Activated CD4-positive, alpha-beta T cell treated with anti-CD3 and anti-CD28 coated beads for 1 hour (primary cell): ENCODE measurements at regions not wholly inside any gene's neighbourhood (a gene's known extent, or its start where the extent isn't known, plus 50 kb on each side); places are given as distances from the start of the nearest gene placed in this dataset.
"Not testable (repeated sequence)": the region's sequence is repeated elsewhere in the genome, so short reads cannot be mapped to it uniquely, and the experiment has no call there.

Experiments
- DNase-seq: peaks from one replicate; pipeline ENCODE4 v3.0.0-alpha.2; 2020

DNA sequence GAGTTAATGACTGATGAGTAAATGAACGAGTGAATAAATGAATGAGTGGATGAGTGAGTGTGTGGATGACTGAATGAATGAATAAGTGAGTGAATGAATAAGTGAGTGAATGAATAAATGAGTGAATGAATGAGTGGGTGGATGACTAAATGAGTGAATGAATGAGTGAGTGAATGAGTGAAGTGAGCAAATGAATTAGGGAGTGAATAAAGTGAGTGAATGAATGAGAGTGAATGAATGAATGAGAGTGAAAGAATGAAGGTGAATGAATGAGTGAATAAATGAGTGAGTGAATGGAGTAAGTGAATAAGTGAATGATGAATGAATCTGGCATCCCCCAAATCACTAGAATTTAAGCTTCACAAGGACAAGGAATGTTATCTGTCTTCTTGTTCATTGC, 1253.0 kb downstream of the TYW1 start:
- DNase-seq = no peak

GRCh38 chr7:68250143-68250542, 1253.5 kb downstream of the TYW1 start:
- no peak for DNase-seq

DNA sequence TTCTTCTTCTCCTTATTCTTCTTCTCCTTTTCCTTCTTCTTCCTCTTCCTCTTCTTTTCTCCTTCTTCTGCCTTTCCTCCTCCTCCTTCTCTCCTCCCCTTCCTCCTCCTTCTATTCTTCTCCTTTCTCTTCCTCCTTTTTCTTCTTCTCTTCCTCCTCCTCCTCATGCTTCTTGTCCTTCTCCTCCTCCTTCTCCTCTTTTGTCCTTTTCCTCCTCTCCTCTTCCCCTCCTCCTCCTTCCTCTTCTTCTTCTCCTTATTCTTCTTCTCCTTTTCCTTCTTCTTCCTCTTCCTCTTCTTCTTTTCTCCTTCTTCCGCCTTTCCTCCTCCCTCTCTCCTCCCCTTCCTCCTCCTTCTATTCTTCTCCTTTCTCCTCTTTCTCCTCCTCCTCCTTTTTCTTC, 1258.2 kb downstream of the TYW1 start:
- DNase-seq = not testable (repeated sequence)

DNA sequence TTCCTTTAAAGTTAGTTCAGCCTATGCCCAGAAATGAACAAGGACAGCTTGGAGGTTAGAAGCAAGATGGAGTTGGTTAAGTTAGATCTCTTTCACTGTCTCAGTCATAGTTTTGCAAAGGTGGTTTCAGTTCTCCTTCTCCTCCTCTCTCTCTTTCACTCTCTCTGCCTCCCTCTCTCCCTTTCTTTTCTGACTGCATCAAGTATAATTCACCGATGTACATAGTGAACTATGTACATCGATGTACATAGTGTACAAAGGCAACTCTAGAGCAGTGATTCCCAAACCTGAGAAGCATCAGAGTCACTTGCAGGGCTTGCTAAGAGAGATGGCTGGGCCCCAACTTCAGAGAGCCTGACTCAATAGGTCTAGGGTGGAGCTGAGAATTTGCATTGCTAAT, 1259.7 kb downstream of the TYW1 start:
- DNase-seq = no peak

DNA sequence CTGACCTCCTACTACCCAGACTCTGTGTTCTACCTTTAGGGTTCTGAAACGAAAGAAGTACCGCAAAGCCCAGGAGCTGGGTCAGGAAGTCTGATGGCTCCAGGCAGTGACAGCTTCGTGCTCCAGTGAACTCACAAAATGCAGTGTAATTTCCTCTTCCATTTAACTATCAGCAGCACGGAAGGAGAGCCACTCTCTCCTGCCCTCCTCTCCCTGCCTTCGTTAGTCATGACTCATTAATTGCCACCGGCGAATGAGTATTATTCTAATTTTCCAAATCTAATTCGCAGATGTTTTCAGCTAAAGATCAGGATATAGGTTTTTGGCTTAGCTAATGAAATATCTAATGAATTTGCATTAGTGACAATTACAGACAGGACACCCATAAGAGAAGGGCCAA, 1262.0 kb downstream of the TYW1 start:
- DNase-seq = no peak

GRCh38 chr7:68265258-68265657, 1268.6 kb downstream of the TYW1 start:
- DNase-seq = no peak

DNA sequence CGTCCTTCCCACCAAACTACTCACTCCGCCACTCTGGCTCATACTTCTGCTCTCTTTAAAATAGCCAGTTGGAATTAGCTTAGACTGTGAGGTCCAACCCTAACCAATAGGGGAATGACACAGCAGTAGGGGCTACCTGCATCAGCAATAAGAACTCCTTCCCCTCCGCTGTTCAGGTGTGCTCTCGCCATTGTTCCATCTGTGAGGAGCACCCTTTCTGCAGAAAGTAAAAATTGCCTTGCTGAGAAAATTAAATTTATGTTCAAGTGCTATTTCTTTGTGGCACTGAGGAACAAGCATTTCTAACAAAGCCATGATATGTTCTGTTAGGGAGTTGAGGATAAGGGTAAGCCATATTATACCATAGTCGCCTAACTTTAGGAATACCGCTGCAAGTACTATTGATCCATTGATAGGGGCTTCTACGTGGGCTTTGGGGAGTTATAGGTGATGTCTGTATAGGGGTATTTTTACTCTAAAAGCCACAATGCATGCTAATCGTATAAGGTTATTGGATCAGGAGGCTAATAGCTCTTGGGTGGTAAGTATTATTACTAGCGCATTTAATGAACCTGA, 1269.5 kb downstream of the TYW1 start:
- no peak for DNase-seq

- no peak for DNase-seq
These were observed 1270.9 kb downstream of the TYW1 start for GRCh38 chr7:68267486-68267885.

DNA sequence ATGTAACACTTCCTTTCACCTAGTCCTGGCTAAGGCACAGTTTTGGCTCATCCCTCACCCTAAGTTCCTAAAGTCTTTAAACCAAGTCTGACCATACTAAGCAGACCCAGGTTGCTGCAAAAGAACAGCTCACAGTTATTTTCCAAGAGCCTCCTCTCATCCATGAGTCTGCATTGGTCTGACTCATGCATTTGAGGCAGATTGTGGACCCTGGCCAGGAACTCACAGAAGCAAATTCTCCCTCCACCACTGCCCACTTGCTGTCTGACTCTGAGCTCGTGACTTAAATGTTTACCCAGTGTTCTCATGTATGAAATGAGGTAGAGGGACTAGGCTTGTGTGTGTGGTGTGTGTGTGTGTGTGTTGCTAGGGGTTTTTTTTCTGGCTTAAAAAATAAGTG, 1272.8 kb downstream of the TYW1 start:
- no peak for DNase-seq

- no peak for DNase-seq
These were observed 1275.9 kb downstream of the TYW1 start for GRCh38 chr7:68272507-68272906.

GRCh38 chr7:68276725-68277124, 1280.1 kb downstream of the TYW1 start:
- no peak for DNase-seq

GRCh38 chr7:68279827-68280400, 1283.3 kb downstream of the TYW1 start:
- DNase-seq = no peak

- no peak for DNase-seq
These were observed 1284.3 kb downstream of the TYW1 start for GRCh38 chr7:68280931-68281330.

DNA sequence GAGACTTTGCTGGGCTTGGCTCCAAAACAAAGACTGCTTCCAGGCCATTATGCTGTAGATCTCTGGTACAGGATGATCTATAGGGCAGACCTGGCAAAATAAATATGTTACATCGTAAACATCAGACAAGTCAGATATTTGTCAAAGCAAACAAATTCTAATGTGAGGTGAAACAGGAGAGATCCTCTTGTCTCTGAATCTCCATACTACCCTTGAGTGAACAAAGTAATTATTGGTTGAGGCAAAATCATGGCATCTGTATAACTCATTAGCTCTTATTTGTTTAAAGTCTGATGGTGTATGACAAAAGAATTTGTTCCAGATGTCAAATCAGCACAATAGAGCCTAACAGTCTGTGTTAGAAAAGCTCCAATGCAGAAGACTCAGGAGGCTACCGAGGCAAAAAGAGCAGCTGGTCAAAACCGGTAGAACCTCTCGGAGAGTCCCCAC, 1291.5 kb downstream of the TYW1 start:
- no peak for DNase-seq

DNA sequence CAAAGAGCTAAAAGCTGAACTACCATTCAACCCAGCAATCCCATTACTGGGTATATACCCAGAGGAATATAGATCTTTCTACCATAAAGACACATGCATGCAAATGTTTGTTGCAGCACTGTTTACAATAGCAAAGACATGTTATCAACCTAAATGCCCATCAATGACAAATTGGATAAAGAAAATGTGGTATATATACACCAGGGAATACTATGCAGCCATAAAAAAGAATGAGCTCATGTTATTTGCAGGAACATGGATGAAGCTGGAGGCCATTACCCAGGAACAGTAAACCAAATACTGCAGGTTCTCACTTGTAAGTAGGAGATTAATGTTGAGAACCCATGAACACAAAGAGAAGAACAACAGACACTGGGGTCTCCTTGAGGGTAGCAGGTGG, 1295.1 kb downstream of the TYW1 start:
- no peak for DNase-seq

GRCh38 chr7:68295386-68295785, 1298.8 kb downstream of the TYW1 start:
- DNase-seq = no peak

DNA sequence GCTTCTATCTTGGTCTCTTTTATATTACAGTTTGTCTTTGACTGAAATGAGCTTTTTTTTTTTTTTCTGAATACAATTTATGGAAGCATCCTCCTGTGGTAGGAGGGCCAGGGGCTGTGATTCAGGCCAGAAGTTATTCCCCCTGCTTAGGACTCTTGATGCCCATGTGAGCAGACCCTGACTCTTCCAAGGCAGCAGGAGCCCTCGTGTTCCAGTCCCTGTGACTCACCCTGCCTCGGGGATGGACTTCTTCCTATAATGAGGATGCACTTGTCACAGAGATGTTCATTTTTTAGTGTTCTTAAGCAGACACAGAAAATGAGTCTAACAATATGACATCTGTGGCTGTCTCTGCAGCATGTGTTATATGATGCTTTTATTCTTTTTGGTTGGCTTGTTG, 1293.7 kb upstream of the AUTS2 start:
- no peak for DNase-seq

GRCh38 chr7:68306692-68307107, 1291.6 kb upstream of the AUTS2 start:
- DNase-seq = no peak

DNA sequence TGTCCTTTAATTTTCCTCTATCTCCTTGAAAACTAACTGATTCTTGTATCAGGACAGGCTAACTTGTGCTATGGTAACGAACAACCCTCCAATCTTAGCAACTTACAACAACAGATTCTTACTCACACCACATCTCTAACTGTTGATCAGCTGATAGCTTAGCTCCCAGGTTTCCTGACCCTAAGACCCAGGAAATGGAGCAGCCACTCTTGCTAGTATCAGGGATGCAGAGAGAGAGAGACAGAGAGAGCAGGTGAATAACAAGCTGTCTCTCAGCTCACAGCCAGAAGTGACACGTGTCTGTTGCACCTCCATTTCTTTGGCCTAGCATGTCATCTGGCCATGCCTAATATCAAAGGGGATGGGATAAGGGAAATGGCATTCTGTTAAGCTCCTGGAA, 1289.0 kb upstream of the AUTS2 start:
- DNase-seq = no peak

DNA sequence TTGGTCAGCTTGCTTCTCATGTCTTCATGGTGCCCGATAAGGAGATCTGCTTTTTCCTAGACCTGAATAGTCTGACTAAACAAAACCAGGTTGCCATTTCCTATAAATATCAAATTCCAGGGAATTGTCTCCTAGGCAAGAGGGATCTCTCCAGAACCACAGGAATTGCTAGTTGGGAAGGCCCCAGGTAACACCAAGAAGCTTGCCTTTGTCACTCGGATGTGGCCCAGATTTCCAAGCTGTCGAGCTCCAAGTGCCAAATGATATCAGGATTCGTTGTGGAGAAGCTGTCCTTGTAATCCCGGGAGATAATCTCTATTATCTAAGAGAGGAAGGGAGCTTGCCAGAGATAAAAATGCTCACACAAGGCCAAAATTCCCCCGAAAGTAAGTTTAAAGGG, 1288.5 kb upstream of the AUTS2 start:
- no peak for DNase-seq

- no peak for DNase-seq
These were observed 1286.3 kb upstream of the AUTS2 start for GRCh38 chr7:68311958-68312357.

DNA sequence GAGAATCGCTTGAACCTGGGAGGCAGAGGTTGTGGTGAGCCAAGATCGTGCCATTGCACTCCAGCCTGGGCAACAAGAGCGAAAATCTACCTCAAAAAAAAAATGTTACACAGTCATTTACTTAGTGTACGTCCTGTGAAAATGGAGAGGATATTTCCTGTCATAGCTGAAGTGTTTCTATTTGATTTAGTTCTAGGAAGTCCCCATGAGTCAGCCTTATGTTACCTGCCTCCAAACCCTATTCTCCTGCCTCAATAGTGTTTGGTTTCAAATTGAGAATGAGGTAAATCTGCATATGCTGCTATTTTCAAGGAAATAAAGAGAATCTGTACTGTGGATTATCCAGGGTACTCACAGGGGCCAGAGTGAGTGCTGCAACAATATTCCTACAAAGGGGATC, 1284.5 kb upstream of the AUTS2 start:
- no peak for DNase-seq

DNA sequence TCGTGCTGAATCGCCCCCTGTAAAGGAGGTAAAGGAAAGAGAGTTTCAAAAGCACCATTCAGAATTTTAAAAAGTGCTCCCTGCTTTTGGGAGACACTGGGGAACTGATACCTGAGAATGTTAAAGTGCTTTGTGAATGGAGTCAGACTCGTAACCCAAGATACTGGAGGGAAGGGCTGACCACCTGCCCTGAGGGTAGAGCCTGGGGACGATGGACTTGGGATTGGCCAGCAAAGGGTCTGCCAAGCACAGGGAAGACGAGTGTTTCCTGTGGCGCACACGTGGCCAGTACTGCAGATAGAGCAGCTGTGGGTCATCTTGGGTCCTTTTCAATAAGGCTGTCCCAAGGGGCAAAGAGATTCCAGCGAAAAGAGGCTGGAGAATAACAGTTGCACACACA, 1284.1 kb upstream of the AUTS2 start:
- no peak for DNase-seq

- DNase-seq = no peak
These were observed 1280.8 kb upstream of the AUTS2 start for GRCh38 chr7:68317476-68317875.

- no peak for DNase-seq
These were observed 1279.2 kb upstream of the AUTS2 start for GRCh38 chr7:68319061-68319460.
